NCI-H1105 (cell line): ENCODE measurements at regions not wholly inside any gene's neighbourhood (a gene's known extent, or its start where the extent isn't known, plus 50 kb on each side); places are given as distances from the start of the nearest gene placed in this dataset.
A peak's percentile ranks its signal among the peaks of the same experiment; 100 is the strongest.

Experiments
- DNase-seq: peaks from one replicate; lab custom pipeline; 2025; lab: John Stamatoyannopoulos, UW

DNA sequence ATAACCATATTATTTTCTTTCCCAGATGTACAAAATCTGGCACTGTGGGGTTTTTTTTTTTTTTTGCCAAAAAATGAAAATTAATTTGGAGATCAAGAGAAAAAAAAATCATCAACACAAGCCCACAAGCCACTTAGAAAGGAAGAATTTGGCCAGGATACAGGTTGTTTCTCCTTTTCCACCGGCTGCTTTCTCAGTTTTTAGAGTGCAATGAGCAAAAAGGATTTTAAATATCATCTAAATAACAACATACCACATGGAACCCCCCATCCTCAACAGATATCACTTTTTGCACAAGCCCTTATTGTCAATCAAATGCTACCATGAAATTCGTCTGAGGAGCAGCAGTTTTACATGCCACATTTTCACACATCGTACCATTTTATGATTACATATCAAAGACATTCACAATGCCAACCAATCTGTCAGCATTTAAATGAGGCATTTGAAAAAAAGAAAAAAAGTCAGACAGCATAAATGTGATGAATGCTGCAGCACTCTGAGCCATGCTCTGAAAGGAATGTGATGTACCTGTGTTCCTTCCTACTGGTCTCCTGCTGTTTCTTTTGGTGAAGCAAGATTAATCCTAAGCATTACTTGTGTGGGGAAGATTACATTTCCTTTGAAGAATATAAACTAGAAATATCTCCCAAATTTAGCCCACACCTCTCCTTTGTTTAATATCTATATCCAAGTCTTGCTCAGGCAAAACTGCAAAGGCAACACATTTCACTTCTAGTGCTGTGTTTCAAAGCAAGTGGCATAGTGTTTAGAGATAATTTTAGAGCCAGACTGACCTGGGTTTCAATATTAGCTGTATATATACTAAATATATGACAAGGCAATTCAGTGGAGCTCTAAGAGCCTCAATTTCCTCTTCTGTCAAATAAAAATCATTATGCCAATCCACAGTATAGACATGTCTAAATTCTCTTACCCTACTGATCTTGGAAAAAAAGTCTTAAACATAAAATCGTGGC, 391.3 kb downstream of the CMPK2 start:
- no peak for DNase-seq

DNA sequence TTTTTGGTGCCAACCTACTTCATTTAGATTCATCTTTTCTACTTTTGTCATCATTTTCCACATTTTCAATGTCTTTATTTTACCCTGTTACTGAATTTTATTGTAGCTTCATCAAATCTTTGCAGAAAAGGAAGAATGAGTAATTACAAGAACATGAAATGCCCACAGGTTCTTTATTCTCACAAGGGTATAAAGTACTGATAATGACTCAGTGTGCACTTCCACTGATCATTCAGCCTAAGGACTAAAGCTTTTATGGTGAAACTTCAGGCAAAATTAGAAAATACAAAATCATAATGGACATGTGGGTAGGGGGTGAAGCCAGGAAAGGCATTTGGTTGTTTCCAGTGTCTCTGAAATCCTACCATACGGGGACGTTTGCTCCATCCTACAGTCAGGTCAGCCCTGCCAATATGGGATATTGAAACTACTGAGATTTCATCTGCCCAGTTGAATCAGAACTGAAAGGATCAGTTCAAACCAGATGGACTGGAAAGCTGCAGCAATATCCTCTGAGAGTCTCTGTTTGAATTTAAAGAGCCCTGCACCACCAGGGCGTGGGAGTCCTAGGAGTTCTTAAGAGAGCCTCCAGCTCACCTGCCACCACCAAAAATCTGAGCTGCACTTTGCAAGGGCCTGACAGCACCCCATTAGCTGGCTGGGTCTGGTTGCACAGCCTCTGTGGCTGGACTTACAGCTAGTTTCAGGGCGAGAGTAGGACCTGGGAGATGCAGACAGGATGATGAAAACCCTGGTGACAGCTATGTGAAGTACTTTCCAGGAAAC, 390.4 kb downstream of the CMPK2 start:
- DNase-seq, result no peak

DNA sequence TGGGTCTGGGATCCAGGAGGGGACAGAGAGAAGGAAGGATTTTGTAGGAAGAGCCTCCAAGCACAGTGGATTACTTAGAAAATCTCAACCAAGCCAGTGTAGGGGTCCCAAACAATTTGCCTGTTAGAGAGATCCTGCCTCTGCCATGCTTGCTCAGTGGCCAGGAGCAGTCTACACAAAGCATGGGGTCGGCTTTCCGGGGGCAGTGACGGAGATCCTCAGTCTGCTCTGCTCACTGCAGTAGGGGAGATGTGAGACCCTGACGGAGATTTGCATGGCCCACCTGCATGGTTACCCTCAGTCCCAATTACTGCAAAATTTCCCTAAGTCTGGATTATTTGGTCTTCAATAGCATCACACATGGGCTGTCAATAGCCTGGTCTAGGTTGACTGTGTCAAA, 385.2 kb downstream of the CMPK2 start:
- DNase-seq, result no peak

DNA sequence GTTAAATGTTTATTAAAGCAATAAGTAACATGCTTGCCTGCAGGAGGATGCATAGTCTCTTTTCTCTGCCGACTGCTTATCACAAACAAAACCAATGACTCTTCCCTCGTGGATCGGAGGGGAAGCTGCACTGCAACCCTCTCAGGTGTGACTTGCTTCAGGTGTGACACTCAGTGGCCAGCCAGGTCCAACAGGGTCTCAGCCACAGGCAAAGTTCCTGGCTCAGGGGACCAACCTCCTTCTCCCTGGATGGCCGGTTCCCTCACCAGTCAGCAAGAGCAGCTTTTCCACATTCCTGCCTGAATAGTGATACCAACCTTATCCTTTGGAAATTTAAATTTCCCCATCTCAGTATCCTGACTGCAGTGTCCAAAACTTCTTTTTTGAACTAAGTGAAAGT, 383.5 kb downstream of the CMPK2 start:
- DNase-seq, result no peak

DNA sequence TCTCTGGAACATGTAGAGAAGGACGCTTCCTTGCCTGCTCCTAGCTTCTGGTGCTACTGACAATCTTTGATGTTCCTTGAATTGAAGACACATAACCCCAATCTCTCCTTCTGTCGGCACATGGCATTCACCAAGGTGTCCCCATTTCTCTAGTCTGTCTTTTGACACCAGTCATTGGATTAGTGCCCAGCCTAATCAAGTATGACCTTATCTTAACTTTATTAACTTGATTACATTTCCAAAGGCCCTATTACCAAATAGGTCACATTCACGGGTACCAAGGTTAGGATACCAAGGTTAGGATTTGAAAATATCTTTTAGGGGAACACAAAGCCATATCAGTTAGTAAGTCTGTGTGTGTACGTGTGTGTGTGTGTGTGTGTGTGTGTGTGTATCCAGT, 377.9 kb downstream of the CMPK2 start:
- no peak for DNase-seq

DNA sequence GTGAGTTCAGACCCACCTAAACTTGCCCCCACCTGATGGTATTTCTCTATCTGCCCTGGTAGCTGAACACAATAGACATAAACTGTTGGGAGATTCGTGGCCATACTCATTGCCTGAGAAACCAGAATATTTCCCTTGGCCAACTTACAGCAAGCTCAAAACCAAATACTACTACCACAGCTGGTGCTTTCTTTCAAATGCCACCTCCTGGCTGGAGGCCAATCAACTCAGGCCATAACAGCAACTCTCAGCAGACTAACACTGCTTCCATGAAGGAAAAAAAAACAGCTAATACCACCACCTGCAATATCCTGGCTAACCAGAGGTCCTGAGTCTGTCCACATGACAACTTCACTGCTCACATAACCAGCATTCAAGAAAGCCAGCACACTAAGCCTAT, 373.1 kb downstream of the CMPK2 start:
- DNase-seq, result peak; percentile 23

DNA sequence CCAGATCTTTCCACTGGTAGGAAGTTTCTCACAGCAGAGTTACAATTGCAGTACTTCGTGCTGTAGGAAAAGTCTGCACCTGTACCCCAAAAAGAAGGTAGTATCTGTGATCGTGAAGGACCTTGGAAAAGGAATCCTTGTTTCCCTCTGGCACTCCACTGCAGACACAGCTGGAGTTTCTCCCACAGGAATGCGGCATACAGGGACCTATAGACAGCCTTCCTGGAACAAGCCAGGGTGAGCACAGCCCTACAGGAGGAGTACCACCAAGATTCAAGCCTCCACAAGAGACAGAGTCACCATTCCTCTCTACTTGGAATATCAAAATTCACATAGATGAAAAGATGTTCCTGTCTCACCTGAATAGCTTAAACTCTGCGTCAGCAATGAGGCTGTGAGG, 372.4 kb downstream of the CMPK2 start:
- no peak for DNase-seq

DNA sequence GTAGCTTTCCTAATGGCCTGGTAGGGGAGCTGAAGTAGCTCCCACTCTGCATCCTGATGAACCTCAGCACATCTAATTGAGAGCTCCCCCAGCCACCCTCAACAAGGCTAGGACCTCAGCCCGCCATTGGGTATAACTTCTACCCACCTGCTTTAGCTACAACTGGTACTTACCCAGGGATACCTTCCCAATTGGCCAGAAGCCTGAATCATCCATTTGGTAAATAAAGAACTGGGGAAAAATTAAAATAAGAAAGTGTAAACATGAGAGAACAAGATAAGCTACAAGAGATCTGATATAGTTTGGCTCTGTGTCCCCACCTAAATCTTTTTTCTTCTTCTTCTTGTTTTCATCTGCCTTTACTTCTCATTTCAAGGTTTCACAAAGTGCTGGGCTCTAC, 372.0 kb downstream of the CMPK2 start:
- no peak for DNase-seq

DNA sequence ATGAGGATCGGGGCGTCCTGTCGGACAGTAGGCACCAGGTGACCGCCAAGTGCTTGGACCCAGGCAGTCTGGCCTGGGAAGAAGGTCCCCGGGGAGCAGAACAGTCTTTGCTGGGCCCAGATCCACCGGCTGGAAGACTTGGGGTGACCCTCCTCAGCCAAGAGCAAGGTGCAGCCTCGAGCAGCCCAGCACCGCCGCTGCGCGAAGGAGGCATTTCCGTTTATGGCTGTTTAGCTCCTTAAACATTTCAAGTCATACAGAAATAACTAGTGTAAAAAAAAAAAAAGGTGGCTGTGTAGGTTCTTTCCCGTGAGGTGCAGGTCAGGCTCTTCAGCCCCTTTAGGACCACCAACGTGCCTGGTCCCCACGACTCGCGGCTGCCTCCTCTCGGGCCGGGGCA, 370.2 kb downstream of the CMPK2 start:
- DNase-seq, result no peak

DNA sequence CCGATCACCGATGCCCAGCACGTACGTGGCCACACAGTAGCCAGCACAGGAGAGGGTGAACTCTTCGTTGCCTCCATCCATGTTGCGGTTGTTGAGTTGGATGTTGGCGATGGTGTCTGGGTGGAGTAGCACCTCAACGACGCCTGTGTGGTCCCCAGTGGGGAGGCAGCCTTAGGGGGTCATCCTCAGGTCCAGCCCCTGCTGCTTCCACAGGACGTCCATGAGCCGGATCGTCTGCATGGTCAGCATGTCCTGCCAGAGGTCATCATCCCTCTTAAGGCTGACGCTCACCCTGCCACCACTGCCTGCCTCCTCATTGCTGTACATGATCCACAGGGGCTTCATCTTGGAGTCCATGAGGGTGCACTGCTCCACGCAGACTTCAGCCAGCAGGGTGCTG, 369.3 kb downstream of the CMPK2 start:
- DNase-seq, result no peak

DNA sequence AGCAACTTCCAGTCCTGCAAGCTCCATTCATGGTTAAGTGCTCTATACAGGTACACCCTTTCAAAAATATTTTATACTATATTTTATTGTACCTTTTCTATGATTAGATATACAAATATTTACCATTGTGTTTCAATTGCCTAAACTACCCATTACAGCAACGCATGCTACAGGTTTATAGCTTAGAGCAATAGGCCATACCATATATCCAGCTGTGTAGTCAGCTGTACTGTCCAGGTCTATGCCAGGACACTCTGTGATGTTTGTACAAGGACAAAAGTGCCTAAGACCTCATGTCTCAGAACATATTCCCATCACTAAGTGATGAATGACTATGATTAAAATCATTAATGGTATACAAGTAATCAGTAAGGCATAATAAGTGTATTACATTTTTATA, 368.7 kb downstream of the CMPK2 start:
- no peak for DNase-seq

DNA sequence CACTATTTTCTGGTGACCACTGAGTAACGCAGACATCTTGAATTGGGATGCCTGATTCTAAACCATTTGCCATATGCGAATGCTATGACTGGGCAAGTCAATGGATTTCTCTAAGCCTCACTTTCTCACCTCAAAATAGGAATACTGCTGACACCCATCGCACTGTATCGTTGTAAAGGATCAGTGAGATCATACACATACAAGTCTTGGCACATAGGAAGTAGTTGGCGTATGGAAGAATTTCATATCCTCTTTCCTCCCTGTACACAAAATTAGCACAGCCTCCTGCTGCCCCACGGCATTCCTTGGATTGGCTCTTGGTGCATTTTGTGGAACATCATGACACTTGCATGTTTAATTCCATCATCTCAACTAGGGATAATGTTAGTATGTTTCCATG, 366.9 kb downstream of the CMPK2 start:
- DNase-seq, result no peak

DNA sequence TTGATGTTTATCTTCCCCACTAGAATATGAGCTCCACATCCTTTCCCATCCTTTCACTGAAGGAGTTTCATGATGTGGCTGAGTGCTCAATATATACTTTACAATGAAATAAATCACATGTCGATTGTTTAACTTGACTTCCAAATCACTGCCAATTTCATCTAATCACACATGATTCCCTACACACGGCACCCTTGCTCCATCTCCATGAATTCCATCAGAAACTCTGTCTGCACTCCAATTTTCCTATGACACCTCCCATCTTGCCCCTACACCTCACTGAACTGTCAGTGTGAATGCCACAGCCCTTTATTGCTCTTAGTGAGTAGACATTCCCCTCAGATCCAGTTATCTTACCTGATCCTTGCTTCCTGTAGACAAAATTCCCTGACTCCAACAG, 366.0 kb downstream of the CMPK2 start:
- no peak for DNase-seq

DNA sequence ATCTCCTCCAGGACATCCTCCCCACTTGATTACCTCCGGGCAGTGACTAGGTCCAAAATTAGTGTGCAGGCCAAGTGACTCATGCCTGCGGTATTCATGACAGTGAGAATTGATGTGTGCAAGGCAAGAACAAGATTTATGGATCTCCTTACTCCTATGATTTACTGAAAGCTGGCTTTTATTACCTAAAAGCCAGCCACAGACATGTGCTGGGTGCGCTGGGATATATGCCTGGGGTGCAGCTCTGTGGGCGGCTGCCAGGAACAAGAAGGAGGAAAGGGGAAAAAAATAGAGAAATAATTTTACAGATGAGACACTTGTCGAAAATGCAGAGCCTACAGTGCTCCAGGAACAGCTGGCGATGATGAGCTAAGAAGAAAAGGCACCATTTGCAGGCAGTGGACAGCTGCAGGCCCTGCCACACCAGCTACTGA, 359.3 kb downstream of the CMPK2 start:
- no peak for DNase-seq

DNA sequence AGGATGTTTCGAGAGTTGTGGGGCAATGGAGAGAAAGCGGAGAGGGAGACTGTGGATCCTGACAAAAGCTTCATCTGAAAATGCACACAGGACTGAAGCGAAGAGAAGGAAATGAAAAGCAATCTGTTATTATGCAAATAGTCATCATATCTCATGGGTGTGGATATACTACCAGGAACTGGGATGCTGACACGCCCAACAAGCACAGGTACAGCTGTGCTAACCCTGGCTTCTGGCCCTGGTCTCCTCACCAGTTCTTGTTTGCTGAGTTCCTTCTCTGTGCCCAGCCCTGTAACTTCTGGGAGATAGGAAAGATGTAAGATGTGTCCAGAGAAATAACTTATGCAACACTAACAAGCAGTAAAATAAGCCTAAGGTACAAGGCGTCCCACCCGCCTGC, 358.8 kb downstream of the CMPK2 start:
- DNase-seq, result no peak

DNA sequence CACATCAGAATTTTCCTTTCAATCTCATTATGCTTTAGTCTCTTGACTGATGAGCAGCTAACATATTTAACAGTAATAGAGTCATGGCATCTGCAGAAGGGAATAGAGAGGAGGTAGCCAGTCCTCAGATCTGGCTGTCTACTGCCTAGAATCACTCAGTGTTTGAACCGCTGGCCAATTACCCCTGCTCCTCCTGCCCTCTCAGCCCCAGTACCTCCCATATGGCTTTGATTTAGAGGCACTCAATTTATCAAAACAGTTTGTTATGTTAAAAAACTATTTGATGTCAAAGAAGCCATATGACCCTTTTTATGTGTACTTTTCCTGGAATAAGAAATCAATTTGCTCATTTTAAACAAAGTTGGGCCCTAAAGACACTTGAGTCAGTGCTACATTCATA, 355.2 kb downstream of the CMPK2 start:
- no peak for DNase-seq

DNA sequence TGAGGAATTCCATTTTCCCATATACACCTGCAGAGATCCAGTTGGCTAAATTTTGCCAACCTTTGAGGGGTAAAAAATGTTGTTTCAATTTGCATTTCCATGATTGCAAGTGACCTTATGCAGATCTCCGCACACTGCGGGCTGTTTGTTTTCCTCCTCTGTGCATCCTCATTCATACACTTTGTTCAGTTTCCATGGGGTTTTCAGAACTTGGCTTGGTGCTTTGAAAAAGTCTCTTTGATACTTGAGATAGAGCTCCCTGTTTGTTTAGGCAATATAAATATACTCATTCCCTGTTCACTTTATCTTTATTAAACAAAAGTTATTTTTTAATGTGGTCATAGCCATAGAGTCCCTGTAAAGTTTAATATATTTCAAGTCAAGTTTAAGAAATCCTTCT, 353.1 kb downstream of the CMPK2 start:
- no peak for DNase-seq

DNA sequence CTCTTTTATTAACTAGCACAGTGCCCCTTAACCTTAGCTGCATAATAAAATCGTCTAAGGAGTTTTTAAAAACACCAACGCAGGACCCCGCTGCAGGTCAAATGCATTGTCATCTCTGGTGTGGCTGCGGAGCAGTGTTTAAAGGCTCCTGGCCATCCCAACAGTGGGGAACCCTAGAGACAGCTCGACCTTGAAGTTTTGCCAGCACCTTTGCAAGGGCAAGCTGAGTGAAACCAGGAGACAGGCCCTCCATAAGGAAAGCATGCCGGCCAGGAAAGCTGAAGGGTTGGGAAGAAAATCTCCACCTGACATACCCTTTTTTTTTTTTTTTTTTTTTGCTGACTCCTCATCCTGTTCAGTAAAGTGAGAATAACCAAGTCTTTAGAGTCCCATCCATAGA, 349.0 kb downstream of the CMPK2 start:
- no peak for DNase-seq

DNA sequence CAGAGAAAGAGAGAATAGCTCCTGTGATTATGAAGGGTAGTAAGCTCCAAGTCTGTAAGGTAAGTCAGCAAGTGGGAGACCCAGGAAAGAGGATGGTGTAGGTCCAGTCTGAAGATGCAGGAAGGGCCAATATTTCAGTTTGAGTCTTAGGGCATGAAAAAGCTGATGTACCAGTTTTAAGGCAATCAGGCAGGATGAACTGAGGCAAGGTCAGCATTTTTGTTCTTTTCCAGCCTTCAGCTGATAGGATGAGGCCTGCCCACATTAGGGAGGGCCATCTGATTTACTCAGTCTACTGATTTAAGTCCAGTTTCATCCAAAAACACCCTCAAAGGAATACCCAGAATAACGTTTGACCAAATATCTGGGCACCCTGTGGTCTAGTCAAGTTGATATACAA, 347.3 kb downstream of the CMPK2 start:
- no peak for DNase-seq

DNA sequence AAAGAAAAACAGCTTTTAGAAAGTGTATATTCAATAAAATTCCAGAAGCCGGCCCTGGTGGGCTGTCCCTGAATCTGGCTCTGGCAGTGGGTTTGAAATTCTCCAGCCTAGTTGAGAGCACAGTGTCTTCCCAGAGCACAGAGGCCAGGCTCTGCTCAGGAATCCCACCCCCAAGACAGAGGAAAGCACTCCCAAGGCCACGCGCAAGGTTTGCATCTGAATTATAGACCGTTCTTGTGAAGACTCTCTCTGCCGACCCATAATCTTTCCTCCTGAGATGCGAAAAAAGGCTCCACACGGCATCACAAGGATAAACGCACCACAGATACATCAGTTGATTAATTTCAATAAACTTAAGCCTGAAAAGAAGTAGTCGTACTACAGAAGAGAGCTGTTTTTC, 342.2 kb downstream of the CMPK2 start:
- no peak for DNase-seq

DNA sequence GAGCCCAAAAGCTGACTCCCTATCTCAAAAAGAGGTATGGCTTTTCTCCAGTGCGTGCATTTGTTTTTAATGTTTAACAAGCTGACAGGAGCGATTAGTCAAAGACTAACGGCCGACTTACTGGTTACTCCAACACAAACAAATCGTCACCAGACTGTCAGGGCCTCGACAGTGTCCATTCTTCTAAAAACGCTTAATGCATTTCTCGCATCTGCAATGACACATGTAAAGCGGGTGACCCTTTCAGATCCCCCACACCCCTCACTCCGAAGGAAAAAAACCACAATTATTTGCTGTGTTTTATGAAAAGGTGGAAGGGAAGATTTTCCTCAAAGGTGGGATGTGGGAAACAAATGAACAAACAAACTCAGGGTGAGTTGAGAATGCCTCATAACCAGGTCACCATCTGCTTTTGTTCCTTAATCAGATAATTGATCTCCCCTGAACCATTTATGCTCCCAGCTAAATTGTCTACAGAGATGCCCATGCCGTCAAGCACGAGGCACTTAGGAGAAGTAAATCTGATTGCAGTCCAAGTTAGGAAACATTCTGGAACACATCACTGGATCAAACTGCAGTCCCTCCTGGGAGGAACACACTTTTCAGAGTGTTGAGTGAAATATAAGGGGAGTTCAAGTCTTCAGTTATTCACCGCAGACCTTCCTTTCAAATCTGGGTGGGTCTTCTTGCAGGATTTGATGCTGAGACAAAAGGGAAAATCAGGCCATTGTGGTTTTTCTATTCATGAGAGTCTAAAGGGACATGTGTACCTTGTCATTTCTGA, 340.8 kb downstream of the CMPK2 start:
- no peak for DNase-seq

DNA sequence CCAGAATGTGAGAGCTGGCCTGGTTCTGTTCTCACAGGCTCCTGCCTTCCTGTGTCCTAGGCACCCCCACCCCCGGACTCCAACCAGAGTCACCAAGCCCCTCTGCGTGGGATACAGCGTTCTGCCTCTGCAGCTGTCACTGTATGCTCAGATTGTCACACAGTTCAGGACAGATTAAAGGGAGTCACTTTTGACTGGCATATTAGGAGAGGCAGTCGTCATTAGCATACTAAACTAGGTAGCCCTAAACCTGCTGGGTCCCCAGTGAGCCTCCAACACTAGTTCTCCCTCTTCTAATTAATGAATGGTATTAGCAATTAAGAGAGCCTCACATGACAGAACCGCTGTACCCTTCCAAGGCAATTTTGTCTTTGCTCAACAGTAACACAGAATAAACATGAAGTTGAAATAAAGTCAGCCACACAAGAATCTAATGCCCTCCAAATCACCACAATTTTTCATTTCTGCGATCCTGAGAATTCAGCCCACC, 340.2 kb downstream of the CMPK2 start:
- DNase-seq, result no peak
